Astrocyte of the spinal cord (primary cell): ENCODE measurements at regions not wholly inside any gene's neighbourhood (a gene's known extent, or its start where the extent isn't known, plus 50 kb on each side); places are given as distances from the start of the nearest gene placed in this dataset.
"Not testable (repeated sequence)": the region's sequence is repeated elsewhere in the genome, so short reads cannot be mapped to it uniquely, and the experiment has no call there.

Source experiments
- DNase-seq: peaks from one replicate; pipeline ENCODE4 v3.0.0; 2011; ENCODE audit warnings: low read depth, low spot score
- H3K4me3 ChIP-seq: 2 replicates; pipeline ENCODE4 v1.5.1; 2011; ENCODE audit warnings: low read depth, mild to moderate bottlenecking, low read length, moderate library complexity
- CTCF ChIP-seq: IDR thresholded peaks from 2 replicates; pipeline ENCODE4 v1.5.1; 2012; ENCODE audit warnings: low read depth, mild to moderate bottlenecking, low read length, inconsistent platforms
- in situ Hi-C: cut with HindIII; loops from 2 replicates; pipeline ENCODE4 v1.10.0; 2017; ENCODE audit warnings: low sequenced_read_pairs

- no peak for DNase-seq
- no peak overlapping the region for H3K4me3 ChIP-seq
- in situ Hi-C loops: no loop called here
- no peak for TF ChIP-seq CTCF
Measured at GRCh38 chr13:21889651-21890050, 218.8 kb downstream of the FGF9 start.

GRCh38 chr13:21890220-21890619, 219.3 kb downstream of the FGF9 start:
- in situ Hi-C loops, H3K4me3 ChIP-seq, DNase-seq: not testable (repeated sequence)

GRCh38 chr13:21894091-21894490, 223.2 kb downstream of the FGF9 start:
- no peak for DNase-seq
- in situ Hi-C loops: no loop called here
- no peak overlapping the region for H3K4me3 ChIP-seq
- no peak for TF ChIP-seq CTCF

GRCh38 chr13:21894703-21895699, 224.1 kb downstream of the FGF9 start:
- no peak for TF ChIP-seq CTCF
- in situ Hi-C loops: no loop called here
- DNase-seq: no peak
- no peak overlapping the region for H3K4me3 ChIP-seq

- H3K4me3 ChIP-seq: no peak overlapping the region
- in situ Hi-C loops: no loop called here
- DNase-seq: no peak
Measured at GRCh38 chr13:21895779-21896178, 224.9 kb downstream of the FGF9 start.

GRCh38 chr13:21897161-21897560, 226.3 kb downstream of the FGF9 start:
- no peak for TF ChIP-seq CTCF
- DNase-seq: no peak
- in situ Hi-C loops: no loop called here
- H3K4me3 ChIP-seq: no peak overlapping the region

More at GRCh38 chr13:21895779-21896178, 224.9 kb downstream of the FGF9 start:
- TF ChIP-seq CTCF: no peak

GRCh38 chr13:21898459-21898858, 227.6 kb downstream of the FGF9 start:
- TF ChIP-seq CTCF: no peak
- no peak for DNase-seq
- H3K4me3 ChIP-seq: no peak overlapping the region
- in situ Hi-C loops: no loop called here
